Neural progenitor cell (in vitro differentiated cells): ENCODE measurements at regions not wholly inside any gene's neighbourhood (a gene's known extent, or its start where the extent isn't known, plus 50 kb on each side); places are given as distances from the start of the nearest gene placed in this dataset.

ENCODE experiments used
- DNase-seq: peaks from one replicate; pipeline ENCODE4 v3.0.0-alpha.2; 2016; ENCODE audit warnings: low spot score
- H2AFZ ChIP-seq: fragments of 200-600 bp; sonication (generic); replicated peaks from 2 replicates; pipeline ENCODE4 v1.6.1; 2016; ENCODE audit warnings: antibody characterized with exemption
- H3F3A ChIP-seq: fragments of 200-600 bp; sonication (generic); 2 replicates; pipeline ENCODE4 v1.6.1; 2016; ENCODE audit warnings: antibody characterized with exemption, low read depth
- H3K27ac ChIP-seq: fragments of 200-600 bp; sonication (generic); 2 replicates; pipeline ENCODE4 v1.5.1; 2016; ENCODE audit warnings: mild to moderate bottlenecking
- H3K27me3 ChIP-seq: fragments of 200-600 bp; sonication (generic); 2 replicates; pipeline ENCODE4 v1.6.1; 2016; ENCODE audit warnings: mild to moderate bottlenecking, moderate library complexity
- H3K36me3 ChIP-seq: fragments of 200-600 bp; sonication (generic); 2 replicates; pipeline ENCODE4 v1.5.1; 2016
- H3K4me1 ChIP-seq: fragments of 200-600 bp; sonication (generic); 2 replicates; pipeline ENCODE4 v1.6.1; 2016; ENCODE audit warnings: mixed run types
- H3K4me2 ChIP-seq: fragments of 200-600 bp; sonication (generic); 2 replicates; pipeline ENCODE4 v1.6.1; 2016
- H3K4me3 ChIP-seq: fragments of 200-600 bp; sonication (generic); 2 replicates; pipeline ENCODE4 v1.5.1; 2016
- H3K79me2 ChIP-seq: fragments of 200-600 bp; sonication (generic); 2 replicates; pipeline ENCODE4 v1.6.1; 2016; ENCODE audit warnings: low read depth
- H3K9ac ChIP-seq: fragments of 200-600 bp; sonication (generic); 2 replicates; pipeline ENCODE4 v1.6.1; 2016
- H3K9me3 ChIP-seq: fragments of 200-600 bp; sonication (generic); 2 replicates; pipeline ENCODE4 v1.5.1; 2016; ENCODE audit warnings: low read depth
- H4K20me1 ChIP-seq: fragments of 200-600 bp; sonication (generic); 2 replicates; pipeline ENCODE4 v1.6.1; 2016; ENCODE audit warnings: low read depth
- H3K27ac Mint-ChIP-seq: 3 replicates; pipeline ENCODE4 v1.8.0; 2021; ENCODE audit warnings: mixed read lengths
- H3K27me3 Mint-ChIP-seq: 2 replicates; pipeline ENCODE4 v1.8.0; 2022; ENCODE audit warnings: low read depth, mild to moderate bottlenecking, inconsistent platforms, moderate library complexity, mixed read lengths; ENCODE audit not compliant: insufficient read depth
- H3K36me3 Mint-ChIP-seq: 3 replicates; pipeline ENCODE4 v1.8.0; 2021; ENCODE audit warnings: mixed read lengths
- H3K4me1 Mint-ChIP-seq: 3 replicates; pipeline ENCODE4 v1.8.0; 2021; ENCODE audit warnings: mixed read lengths
- H3K4me3 Mint-ChIP-seq: 3 replicates; pipeline ENCODE4 v1.8.0; 2021; ENCODE audit warnings: mild to moderate bottlenecking, moderate library complexity, mixed read lengths
- H3K9me3 Mint-ChIP-seq: 3 replicates; pipeline ENCODE4 v1.8.0; 2020; ENCODE audit warnings: mixed read lengths
- EZH2 ChIP-seq: fragments of 200-600 bp; sonication (generic); IDR thresholded peaks from 2 replicates; pipeline ENCODE4 v1.6.1; 2017; ENCODE audit warnings: antibody characterized with exemption, mild to moderate bottlenecking, moderate library complexity
- EZH2phosphoT487 ChIP-seq: fragments of 200-600 bp; sonication (generic); IDR thresholded peaks from 2 replicates; pipeline ENCODE4 v1.6.1; 2017; ENCODE audit warnings: antibody characterized with exemption
- TF ChIP-seq, protein P1 (sequence below): fragments of 200-600 bp; sonication (generic); IDR thresholded peaks from 2 replicates; pipeline ENCODE4 v1.5.1; 2017; ENCODE audit warnings: antibody characterized with exemption, mild to moderate bottlenecking

DNA sequence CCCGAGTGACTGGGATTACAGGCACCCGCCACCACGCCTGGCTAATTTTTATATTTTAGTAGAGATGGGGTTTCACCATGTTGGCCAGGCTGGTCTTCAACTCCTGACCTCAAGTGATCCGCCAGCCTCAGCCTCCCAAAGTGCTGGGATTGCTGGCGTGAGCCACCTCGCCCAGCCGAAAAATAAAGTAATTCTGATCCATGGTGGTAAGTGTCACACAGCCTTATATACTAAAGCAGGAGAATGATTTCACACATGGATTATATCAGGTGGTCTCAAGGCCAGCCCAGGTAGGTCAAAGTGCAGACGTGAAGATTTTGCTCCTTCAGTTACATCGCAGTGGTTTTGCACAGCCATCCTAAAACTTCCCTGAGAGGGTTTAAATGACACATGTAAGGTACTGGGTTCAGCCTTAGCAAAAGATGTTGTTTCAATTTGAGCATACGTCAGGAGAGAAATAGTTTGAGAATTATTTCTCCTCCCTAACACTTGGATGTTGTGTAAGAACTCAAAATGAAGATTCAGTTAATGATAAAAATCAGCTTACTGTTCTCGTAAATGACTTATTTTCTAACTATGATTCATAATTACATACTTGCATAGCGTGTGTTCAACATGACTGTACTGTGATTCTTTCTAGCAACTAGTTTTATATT lies 93.0 kb upstream of the SLC39A10 start:
- Mint-ChIP-seq H3K27ac (no peak overlapping the region), H3K4me3 (no peak overlapping the region), H3K27me3 (no peaks in the 10 kb centered on the region), H3K4me1 (no peaks in the 10 kb centered on the region), H3K36me3 (no peaks in the 10 kb centered on the region), H3K9me3 (no peaks in the 10 kb centered on the region)
- H3K36me3 ChIP-seq = no peaks in the 10 kb centered on the region
- no peak overlapping the region for H3K9ac ChIP-seq
- no peak for TF ChIP-seq EZH2phosphoT487
- no peak for TF ChIP-seq EZH2
- TF ChIP-seq, protein P1, sequence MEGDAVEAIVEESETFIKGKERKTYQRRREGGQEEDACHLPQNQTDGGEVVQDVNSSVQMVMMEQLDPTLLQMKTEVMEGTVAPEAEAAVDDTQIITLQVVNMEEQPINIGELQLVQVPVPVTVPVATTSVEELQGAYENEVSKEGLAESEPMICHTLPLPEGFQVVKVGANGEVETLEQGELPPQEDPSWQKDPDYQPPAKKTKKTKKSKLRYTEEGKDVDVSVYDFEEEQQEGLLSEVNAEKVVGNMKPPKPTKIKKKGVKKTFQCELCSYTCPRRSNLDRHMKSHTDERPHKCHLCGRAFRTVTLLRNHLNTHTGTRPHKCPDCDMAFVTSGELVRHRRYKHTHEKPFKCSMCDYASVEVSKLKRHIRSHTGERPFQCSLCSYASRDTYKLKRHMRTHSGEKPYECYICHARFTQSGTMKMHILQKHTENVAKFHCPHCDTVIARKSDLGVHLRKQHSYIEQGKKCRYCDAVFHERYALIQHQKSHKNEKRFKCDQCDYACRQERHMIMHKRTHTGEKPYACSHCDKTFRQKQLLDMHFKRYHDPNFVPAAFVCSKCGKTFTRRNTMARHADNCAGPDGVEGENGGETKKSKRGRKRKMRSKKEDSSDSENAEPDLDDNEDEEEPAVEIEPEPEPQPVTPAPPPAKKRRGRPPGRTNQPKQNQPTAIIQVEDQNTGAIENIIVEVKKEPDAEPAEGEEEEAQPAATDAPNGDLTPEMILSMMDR = no peak
- H3K9me3 ChIP-seq = no peaks in the 10 kb centered on the region
- no peaks in the 10 kb centered on the region for H4K20me1 ChIP-seq
- no peaks in the 10 kb centered on the region for H3F3A ChIP-seq
- DNase-seq = no peak
- H3K27ac ChIP-seq = no peak overlapping the region
- no peak overlapping the region for H3K4me2 ChIP-seq
- no peak overlapping the region for H2AFZ ChIP-seq
- H3K79me2 ChIP-seq = no peaks in the 10 kb centered on the region
- H3K27me3 ChIP-seq = no peaks in the 10 kb centered on the region
- H3K4me1 ChIP-seq = peaks cover 4% of the 10 kb centered on the region
- H3K4me3 ChIP-seq = no peak overlapping the region

DNA sequence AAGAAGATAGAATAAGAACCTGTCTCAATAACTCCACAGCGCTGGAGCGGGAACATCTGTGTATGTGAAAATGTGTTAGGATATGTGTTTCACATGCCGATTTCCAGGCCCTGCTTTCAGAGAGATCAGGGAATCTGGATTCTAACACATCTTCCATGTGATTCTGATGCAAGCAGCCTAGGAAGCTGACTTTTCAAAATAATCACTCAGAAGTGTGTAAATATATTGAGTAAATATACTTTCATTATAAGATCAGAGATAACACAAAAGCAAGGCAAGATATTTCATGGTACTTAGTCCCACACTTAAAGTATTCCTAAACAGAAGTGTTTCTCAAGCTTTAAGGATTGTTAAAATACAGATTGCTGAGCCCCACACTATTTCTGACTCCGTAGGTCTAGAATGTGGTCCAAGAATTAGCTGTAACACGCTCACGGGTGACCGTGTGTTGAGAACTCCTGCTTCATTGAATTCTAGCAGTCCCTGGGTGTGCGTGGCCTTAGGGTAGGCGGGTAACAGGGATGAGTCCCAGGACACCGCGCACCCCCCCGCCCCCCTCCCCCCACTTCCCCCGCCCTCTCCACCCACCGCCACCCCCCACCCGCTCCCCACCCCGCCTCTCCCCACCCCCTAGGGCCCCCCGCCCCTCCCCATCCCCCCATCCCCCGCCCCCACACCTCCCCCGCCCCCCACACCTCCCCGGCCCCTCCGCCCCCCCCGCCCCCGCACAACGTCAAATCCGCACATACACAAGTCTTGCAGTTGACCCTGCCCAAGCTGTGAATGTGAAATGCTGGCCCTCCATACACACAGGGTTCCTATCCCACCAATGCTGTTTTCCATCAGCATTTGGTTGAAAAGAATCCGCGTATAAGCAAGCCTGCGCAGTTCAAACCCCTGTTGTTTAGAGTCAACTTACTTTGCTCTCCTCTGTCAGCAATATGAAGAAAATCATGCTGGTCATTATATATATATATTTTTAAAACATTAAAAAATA lies 94.2 kb upstream of the SLC39A10 start:
- Mint-ChIP-seq H3K27ac (no peak overlapping the region), H3K27me3 (no peaks in the 10 kb centered on the region), H3K4me1 (no peaks in the 10 kb centered on the region), H3K9me3 (no peaks in the 10 kb centered on the region), H3K4me3 (no peak overlapping the region), H3K36me3 (no peaks in the 10 kb centered on the region)
- H3K79me2 ChIP-seq = no peaks in the 10 kb centered on the region
- H3K4me3 ChIP-seq = no peak overlapping the region
- TF ChIP-seq EZH2phosphoT487 = no peak
- TF ChIP-seq, protein P1 = no peak
- no peak for TF ChIP-seq EZH2
- H3K4me2 ChIP-seq = no peak overlapping the region
- H4K20me1 ChIP-seq = no peaks in the 10 kb centered on the region
- H3K27me3 ChIP-seq = no peaks in the 10 kb centered on the region
- H3K9ac ChIP-seq = no peak overlapping the region
- no peaks in the 10 kb centered on the region for H3F3A ChIP-seq
- no peaks in the 10 kb centered on the region for H3K36me3 ChIP-seq
- no peak for DNase-seq
- H3K27ac ChIP-seq = no peak overlapping the region
- peaks cover 4% of the 10 kb centered on the region for H3K4me1 ChIP-seq
- no peak overlapping the region for H2AFZ ChIP-seq
- no peaks in the 10 kb centered on the region for H3K9me3 ChIP-seq

DNA sequence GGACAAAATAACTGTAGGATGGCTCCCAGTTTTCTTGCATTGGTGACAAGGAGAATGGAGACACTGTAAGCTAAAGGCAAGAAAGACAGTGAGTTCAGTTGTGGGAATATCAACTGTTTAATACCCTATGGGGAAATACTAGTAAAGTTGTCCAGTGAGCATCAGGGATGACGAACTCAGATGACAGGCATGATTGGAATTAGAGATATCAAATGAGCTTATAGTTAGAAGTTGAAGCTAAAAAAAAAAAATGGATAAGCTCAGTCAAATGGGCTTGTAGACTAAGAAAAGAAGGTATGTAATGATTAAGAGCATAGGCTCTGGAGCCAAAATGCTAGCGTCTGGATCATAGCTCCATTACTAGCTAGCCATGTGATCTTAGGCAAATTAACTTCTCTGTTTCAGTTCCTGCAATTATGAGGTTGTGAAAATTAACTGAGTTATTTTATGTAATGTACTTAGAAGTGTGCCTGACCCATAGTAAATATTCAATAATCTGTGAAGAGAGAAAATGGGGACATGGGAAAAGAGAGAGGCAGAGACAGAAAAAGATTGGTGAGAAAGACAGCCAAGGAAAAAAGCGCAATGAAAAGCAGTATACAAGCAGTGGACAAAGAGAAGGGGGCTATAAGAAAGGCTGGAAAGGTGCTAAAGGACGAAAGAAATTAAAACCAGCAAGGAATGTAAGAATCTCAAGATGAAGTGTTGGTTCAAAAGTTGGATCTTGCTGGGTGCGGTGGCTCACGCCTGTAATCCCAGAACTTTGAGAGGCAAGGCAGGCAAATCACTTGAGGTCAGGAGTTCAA lies 95.7 kb upstream of the SLC39A10 start:
- H3K4me1 ChIP-seq = peaks cover 4% of the 10 kb centered on the region
- H3K27ac Mint-ChIP-seq = no peak overlapping the region
- no peak overlapping the region for H3K27ac ChIP-seq
- no peak overlapping the region for H3K4me3 Mint-ChIP-seq
- H3K9ac ChIP-seq = no peak overlapping the region
- no peaks in the 10 kb centered on the region for H3K79me2 ChIP-seq
- H3K36me3 Mint-ChIP-seq = no peaks in the 10 kb centered on the region
- no peaks in the 10 kb centered on the region for H3K27me3 Mint-ChIP-seq
- no peaks in the 10 kb centered on the region for H4K20me1 ChIP-seq
- no peaks in the 10 kb centered on the region for H3K27me3 ChIP-seq
- H3K36me3 ChIP-seq = no peaks in the 10 kb centered on the region
- no peaks in the 10 kb centered on the region for H3K4me1 Mint-ChIP-seq
- H2AFZ ChIP-seq = no peak overlapping the region
- H3K4me3 ChIP-seq = no peak overlapping the region
- H3K9me3 ChIP-seq = no peaks in the 10 kb centered on the region
- H3F3A ChIP-seq = no peaks in the 10 kb centered on the region
- H3K4me2 ChIP-seq = no peak overlapping the region
- DNase-seq = no peak
- TF ChIP-seq EZH2 (no peak), EZH2phosphoT487 (no peak)
- TF ChIP-seq, protein P1 = no peak
- H3K9me3 Mint-ChIP-seq = no peaks in the 10 kb centered on the region
